ENCODE measurements at regions not wholly inside any gene's neighbourhood (a gene's known extent, or its start where the extent isn't known, plus 50 kb on each side); places are given as distances from the start of the nearest gene placed in this dataset.

DNA sequence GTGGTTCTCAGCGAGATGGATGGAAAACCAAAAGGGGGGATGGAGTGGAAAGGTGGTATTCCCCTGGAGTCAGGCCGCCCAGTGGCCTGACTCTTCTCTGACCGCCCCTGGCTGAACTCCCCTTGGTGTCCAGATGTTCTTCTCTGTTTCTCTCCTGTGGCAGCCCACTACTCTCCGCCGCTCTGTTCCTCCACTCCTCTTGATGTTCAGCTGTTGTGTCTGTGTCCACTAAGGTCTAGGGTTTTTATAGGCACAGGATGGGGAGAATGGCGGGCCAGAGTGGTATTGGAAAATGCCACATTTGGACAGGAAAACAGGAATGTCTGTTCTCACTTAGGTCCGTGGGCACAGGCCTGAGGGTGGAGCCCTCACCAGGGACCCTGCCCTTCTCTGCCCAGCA, 954.3 kb upstream of the MBL2 start:
- TF ChIP-seq, protein P1, sequence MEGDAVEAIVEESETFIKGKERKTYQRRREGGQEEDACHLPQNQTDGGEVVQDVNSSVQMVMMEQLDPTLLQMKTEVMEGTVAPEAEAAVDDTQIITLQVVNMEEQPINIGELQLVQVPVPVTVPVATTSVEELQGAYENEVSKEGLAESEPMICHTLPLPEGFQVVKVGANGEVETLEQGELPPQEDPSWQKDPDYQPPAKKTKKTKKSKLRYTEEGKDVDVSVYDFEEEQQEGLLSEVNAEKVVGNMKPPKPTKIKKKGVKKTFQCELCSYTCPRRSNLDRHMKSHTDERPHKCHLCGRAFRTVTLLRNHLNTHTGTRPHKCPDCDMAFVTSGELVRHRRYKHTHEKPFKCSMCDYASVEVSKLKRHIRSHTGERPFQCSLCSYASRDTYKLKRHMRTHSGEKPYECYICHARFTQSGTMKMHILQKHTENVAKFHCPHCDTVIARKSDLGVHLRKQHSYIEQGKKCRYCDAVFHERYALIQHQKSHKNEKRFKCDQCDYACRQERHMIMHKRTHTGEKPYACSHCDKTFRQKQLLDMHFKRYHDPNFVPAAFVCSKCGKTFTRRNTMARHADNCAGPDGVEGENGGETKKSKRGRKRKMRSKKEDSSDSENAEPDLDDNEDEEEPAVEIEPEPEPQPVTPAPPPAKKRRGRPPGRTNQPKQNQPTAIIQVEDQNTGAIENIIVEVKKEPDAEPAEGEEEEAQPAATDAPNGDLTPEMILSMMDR (IDR thresholded peaks at IDR 0.05 in 2 of 3, conservative IDR thresholded peaks at IDR 0.05 in 1 of 3; ENCODE audit: borderline replicate concordance in 1 of 3, insufficient read depth in 1 of 3, low read depth in 2 of 3, low read length in 2 of 3) = no peak
- no peak for TF ChIP-seq POLR2A (IDR thresholded peaks at IDR 0.05; ENCODE audit: borderline replicate concordance, extremely low read depth, insufficient read depth, insufficient read length)
- no peak for TF ChIP-seq SIN3A (IDR thresholded peaks at IDR 0.05; ENCODE audit: low read depth)
- no peak for TF ChIP-seq ZNF274 (IDR thresholded peaks at IDR 0.05; ENCODE audit: low read depth, low read length)
